ENCODE measurements at regions not wholly inside any gene's neighbourhood (a gene's known extent, or its start where the extent isn't known, plus 50 kb on each side); places are given as distances from the start of the nearest gene placed in this dataset.

DNA sequence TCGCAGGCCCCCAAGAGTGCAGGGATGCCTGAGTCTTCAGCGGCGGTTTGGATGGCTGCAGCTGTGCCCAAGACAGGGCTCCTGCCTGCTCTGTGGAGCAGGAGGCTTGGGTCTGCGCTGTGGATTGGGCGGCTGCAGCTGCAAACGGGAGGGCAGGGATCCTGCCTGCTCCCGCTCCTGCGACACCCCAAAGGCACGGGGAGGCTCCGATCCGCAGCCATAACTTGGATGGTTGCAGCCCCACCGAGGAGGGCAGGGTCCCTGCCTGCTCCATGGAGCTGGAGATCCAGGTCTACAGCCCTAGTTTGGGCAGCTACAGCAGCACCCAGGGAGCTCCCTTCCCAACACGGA lies 898.8 kb upstream of the NEGR1 start:
- no peak overlapping the region for H3K4me3 ChIP-seq (ENCODE audit: low read length in 2 of 2)
- no peaks in the 10 kb centered on the region for H3K9me3 ChIP-seq (ENCODE audit: control insufficient read depth in 1 of 2, low read length in 2 of 2)
- Mint-ChIP-seq H3K27me3 (no peaks in the 10 kb centered on the region), H3K9me3 (peaks cover 0 to 10% (median 4%) of the 10 kb centered on the region in 8 donors), H3K27ac (no peak overlapping the region), H3K36me3 (no peaks in the 10 kb centered on the region), H3K4me3 (no peak overlapping the region), H3K4me1 (no peaks in the 10 kb centered on the region)
- H3K4me1 ChIP-seq (ENCODE audit: insufficient read depth, low read length), result no peaks in the 10 kb centered on the region
- H3K36me3 ChIP-seq (ENCODE audit: insufficient read depth, low read length), result no peaks in the 10 kb centered on the region
- intact Hi-C loops (cut with micrococcal nuclease), result no loop called here
- no peak for DNase-seq
- CTCF ChIA-PET (ENCODE audit: partially characterized antibody), result interaction anchor here (1.7 kb wide), 1 partner anchor 9 kb away, joined by 6 read pairs; no protein-coding TSS in a partner anchor
- H3K27ac ChIP-seq (ENCODE audit: low read depth, low read length), result no peak overlapping the region
- POLR2A ChIA-PET (ENCODE audit: partially characterized antibody), result no interaction called here
- H3K27me3 ChIP-seq (ENCODE audit: insufficient read depth, low read length), result no peaks in the 10 kb centered on the region

DNA sequence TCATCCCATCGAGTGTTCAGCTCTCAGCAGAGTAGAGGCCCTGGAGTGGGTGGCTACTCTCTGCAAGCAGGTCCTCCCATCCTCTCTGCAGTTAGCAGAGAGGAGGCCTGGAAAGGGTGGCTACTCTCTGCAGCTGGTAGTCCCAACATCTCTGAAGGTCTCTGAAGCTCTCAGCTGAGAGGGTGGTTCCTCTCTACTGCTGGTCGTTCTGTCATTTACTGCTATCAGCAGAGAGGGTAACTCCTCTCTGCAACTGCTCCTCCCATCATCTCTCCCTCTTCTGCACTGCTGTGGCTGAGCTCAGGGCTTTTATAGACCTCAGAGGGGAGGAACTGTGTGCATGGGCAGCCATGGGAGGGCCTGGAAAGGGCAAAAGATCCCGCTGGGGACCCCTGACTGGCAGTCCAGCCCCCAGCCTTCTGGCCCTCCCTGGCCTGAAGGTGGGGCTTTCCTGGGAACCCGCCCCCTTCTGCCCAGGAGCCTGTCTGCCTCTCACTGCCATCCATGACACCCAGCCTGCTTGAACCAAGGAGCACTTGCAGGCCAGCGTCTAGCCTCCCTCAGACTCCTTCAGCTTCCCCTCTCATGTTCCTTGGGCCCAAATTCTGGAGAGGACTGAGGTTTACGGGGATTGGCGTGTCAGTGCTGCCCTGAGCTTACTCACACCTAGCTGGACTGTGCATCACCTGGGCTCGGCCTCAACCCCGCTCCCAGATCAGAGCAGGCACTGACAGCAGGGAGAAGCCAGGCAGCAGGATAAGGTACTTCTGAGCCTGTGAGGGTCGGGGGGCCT lies 898.3 kb upstream of the NEGR1 start:
- Mint-ChIP-seq H3K4me3 (no peak overlapping the region), H3K9me3 (peaks cover 0 to 10% (median 4%) of the 10 kb centered on the region in 8 donors), H3K4me1 (no peaks in the 10 kb centered on the region), H3K27me3 (no peaks in the 10 kb centered on the region), H3K36me3 (no peaks in the 10 kb centered on the region), H3K27ac (no peak overlapping the region)
- H3K4me1 ChIP-seq (ENCODE audit: insufficient read depth, low read length), result no peaks in the 10 kb centered on the region
- H3K36me3 ChIP-seq (ENCODE audit: insufficient read depth, low read length), result no peaks in the 10 kb centered on the region
- intact Hi-C loops (cut with micrococcal nuclease), result no loop called here
- no peak for DNase-seq
- ChIA-PET POLR2A (ENCODE audit: partially characterized antibody) (no interaction called here), CTCF (ENCODE audit: partially characterized antibody) (interaction anchor here (1.7 kb wide), 1 partner anchor 8 kb away, joined by 6 read pairs; no protein-coding TSS in a partner anchor)
- no peak overlapping the region for H3K4me3 ChIP-seq (ENCODE audit: low read length in 2 of 2)
- H3K27me3 ChIP-seq (ENCODE audit: insufficient read depth, low read length), result no peaks in the 10 kb centered on the region
- H3K9me3 ChIP-seq (ENCODE audit: control insufficient read depth in 1 of 2, low read length in 2 of 2), result no peaks in the 10 kb centered on the region
- no peak overlapping the region for H3K27ac ChIP-seq (ENCODE audit: low read depth, low read length)

DNA sequence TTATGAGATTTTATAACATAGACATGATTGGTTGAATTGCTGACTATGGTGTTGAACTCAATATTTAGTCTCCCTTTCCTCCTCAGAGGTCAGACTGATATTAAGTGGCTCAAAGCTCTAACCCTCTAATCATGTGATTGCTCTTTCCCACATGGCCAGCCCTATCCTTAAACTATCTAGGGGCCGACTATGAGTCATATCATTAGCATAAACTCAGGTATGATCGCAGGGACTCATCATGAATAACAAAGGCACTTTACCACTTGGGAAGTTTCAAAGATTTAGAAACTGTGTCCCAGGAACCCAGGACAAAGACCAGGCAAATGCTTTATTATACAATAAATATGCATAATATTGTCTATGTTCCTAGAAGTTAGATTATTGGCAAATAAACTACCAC lies 894.6 kb upstream of the NEGR1 start:
- DNase-seq, result no peak
- intact Hi-C loops (cut with micrococcal nuclease), result no loop called here
- H3K9me3 ChIP-seq (ENCODE audit: control insufficient read depth in 1 of 2, low read length in 2 of 2), result no peaks in the 10 kb centered on the region
- H3K36me3 ChIP-seq (ENCODE audit: insufficient read depth, low read length), result no peaks in the 10 kb centered on the region
- no peaks in the 10 kb centered on the region for H3K4me1 Mint-ChIP-seq
- peaks cover 0 to 6% (median 4%) of the 10 kb centered on the region in 8 donors for H3K9me3 Mint-ChIP-seq
- no peak overlapping the region for H3K27ac ChIP-seq (ENCODE audit: low read depth, low read length)
- H3K4me3 ChIP-seq (ENCODE audit: low read length in 2 of 2), result no peak overlapping the region
- no peaks in the 10 kb centered on the region for H3K27me3 Mint-ChIP-seq
- H3K4me1 ChIP-seq (ENCODE audit: insufficient read depth, low read length), result no peaks in the 10 kb centered on the region
- H3K27me3 ChIP-seq (ENCODE audit: insufficient read depth, low read length), result no peaks in the 10 kb centered on the region
- ChIA-PET POLR2A (ENCODE audit: partially characterized antibody) (no interaction called here), CTCF (ENCODE audit: partially characterized antibody) (no interaction called here)
- no peak overlapping the region for H3K4me3 Mint-ChIP-seq
- H3K36me3 Mint-ChIP-seq, result no peaks in the 10 kb centered on the region
- no peak overlapping the region for H3K27ac Mint-ChIP-seq

DNA sequence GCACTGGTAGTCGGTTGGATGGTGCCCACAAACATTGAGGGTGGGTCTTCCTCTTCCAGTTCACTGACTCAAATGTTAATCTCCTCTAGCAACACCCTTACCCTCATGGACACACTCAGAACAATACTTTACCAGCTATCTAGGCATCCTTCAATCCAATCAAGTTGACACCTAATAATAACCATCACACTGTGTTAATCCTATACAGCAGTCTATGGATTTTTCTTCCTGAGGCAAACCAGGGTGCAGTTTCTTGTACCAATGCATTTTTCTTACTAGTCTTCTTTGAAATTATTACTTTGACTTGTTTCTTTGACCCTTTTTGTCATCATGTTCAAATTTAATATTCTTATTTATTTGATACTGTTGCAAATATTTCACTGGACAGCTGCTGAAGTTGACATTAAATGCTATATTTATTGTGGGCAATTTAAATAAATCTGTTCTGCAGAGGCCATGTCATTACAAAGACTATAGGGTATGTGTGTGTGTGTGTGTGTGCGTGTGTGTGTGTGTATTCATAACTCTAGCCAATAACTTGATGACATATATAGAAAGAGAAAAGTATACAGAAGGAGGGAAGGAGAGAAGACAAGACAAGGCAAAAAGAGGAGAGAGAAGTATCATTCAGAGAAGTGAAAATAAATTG lies 884.8 kb upstream of the NEGR1 start:
- Histone ChIP-seq H3K27me3 (ENCODE audit: insufficient read depth, low read length) (no peaks in the 10 kb centered on the region), H3K4me1 (ENCODE audit: insufficient read depth, low read length) (no peaks in the 10 kb centered on the region), H3K27ac (ENCODE audit: low read depth, low read length) (no peak overlapping the region), H3K36me3 (ENCODE audit: insufficient read depth, low read length) (no peaks in the 10 kb centered on the region), H3K9me3 (ENCODE audit: control insufficient read depth in 1 of 2, low read length in 2 of 2) (no peaks in the 10 kb centered on the region), H3K4me3 (ENCODE audit: low read length in 2 of 2) (no peak overlapping the region)
- Mint-ChIP-seq H3K36me3 (no peaks in the 10 kb centered on the region), H3K27me3 (no peaks in the 10 kb centered on the region), H3K27ac (no peak overlapping the region), H3K9me3 (peaks cover 2 to 10% (median 5%) of the 10 kb centered on the region in 8 donors), H3K4me3 (no peak overlapping the region), H3K4me1 (no peaks in the 10 kb centered on the region)
- CTCF ChIA-PET (ENCODE audit: partially characterized antibody), result no interaction called here
- POLR2A ChIA-PET (ENCODE audit: partially characterized antibody), result no interaction called here
- intact Hi-C loops (cut with micrococcal nuclease), result no loop called here
- DNase-seq, result no peak

DNA sequence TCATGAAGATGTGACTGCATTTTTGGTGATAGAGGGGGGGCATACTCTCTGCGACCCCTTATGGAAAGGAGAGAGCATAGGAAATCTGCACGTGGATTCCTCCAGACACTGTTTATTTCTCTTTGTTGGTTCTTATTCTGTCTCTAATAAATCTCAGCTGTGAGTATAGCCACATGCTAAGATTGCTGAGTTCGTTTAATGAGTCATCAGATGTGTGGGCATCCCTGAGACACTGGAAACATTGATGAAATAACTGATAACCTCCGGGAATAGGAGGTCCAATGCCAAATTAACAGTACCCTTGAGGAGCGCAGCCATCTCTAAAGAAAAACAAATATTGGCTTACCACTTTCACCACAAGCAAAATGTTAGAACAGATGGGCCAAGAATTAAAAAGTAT lies 880.2 kb upstream of the NEGR1 start:
- POLR2A ChIA-PET (ENCODE audit: partially characterized antibody), result no interaction called here
- DNase-seq, result no peak
- no peaks in the 10 kb centered on the region for H3K36me3 ChIP-seq (ENCODE audit: insufficient read depth, low read length)
- CTCF ChIA-PET (ENCODE audit: partially characterized antibody), result no interaction called here
- H3K4me1 ChIP-seq (ENCODE audit: insufficient read depth, low read length), result no peaks in the 10 kb centered on the region
- Mint-ChIP-seq H3K4me1 (no peaks in the 10 kb centered on the region), H3K4me3 (no peak overlapping the region), H3K36me3 (no peaks in the 10 kb centered on the region), H3K9me3 (peaks cover 0 to 14% (median 4%) of the 10 kb centered on the region in 8 donors), H3K27ac (no peak overlapping the region), H3K27me3 (no peaks in the 10 kb centered on the region)
- H3K9me3 ChIP-seq (ENCODE audit: control insufficient read depth in 1 of 2, low read length in 2 of 2), result no peaks in the 10 kb centered on the region
- no peak overlapping the region for H3K4me3 ChIP-seq (ENCODE audit: low read length in 2 of 2)
- intact Hi-C loops (cut with micrococcal nuclease), result no loop called here
- no peaks in the 10 kb centered on the region for H3K27me3 ChIP-seq (ENCODE audit: insufficient read depth, low read length)
- no peak overlapping the region for H3K27ac ChIP-seq (ENCODE audit: low read depth, low read length)

DNA sequence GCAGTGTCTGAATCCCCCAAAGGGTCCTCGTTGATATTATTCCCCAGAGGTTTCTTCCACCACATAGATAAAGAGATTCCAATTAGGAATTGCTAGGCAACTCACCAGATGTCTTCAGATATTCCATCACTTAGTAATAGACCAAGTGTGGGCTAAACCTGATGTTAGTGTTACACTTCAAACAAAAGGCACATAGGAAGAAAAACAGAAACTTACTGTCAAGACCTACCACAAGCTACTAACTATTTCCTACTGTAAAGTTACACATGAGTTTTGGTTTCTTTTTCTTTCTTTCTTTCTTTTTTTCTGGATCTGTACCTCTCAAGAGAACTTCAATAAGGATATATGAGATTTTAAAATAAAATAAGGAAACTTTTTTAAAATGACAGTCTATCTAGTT lies 879.1 kb upstream of the NEGR1 start:
- Histone ChIP-seq H3K36me3 (ENCODE audit: insufficient read depth, low read length) (no peaks in the 10 kb centered on the region), H3K9me3 (ENCODE audit: control insufficient read depth in 1 of 2, low read length in 2 of 2) (no peaks in the 10 kb centered on the region), H3K4me1 (ENCODE audit: insufficient read depth, low read length) (no peaks in the 10 kb centered on the region), H3K4me3 (ENCODE audit: low read length in 2 of 2) (no peak overlapping the region), H3K27me3 (ENCODE audit: insufficient read depth, low read length) (no peaks in the 10 kb centered on the region), H3K27ac (ENCODE audit: low read depth, low read length) (no peak overlapping the region)
- ChIA-PET CTCF (ENCODE audit: partially characterized antibody) (no interaction called here), POLR2A (ENCODE audit: partially characterized antibody) (no interaction called here)
- no peaks in the 10 kb centered on the region for H3K36me3 Mint-ChIP-seq
- H3K27me3 Mint-ChIP-seq, result no peaks in the 10 kb centered on the region
- intact Hi-C loops (cut with micrococcal nuclease), result no loop called here
- no peak overlapping the region for H3K27ac Mint-ChIP-seq
- H3K9me3 Mint-ChIP-seq, result peaks cover 0 to 14% (median 4%) of the 10 kb centered on the region in 8 donors
- no peak overlapping the region for H3K4me3 Mint-ChIP-seq
- no peaks in the 10 kb centered on the region for H3K4me1 Mint-ChIP-seq
- no peak for DNase-seq

DNA sequence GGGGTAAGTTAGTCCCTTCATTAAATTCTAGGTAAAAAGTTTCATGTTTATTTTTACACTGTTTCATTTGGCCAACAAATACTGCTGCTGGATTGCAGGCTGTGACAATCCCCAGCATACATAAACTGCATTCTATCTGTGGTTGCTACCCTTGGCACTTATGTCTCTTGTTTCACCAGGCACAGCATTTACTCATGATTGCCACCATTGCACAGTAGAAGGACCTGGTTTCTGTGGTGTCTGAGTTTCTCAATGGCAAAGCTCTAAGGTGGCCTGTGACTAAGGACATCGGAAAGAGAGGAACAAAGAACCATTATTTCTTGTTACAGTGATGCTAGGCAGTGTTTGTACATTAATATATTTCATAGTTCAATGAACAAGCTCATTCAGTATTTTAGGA lies 878.4 kb upstream of the NEGR1 start:
- H3K27ac Mint-ChIP-seq, result no peak overlapping the region
- peaks cover 0 to 14% (median 3%) of the 10 kb centered on the region in 8 donors for H3K9me3 Mint-ChIP-seq

More for the DNA sequence above, 878.4 kb upstream of the NEGR1 start:
- Histone ChIP-seq H3K9me3 (ENCODE audit: control insufficient read depth in 1 of 2, low read length in 2 of 2) (no peaks in the 10 kb centered on the region), H3K36me3 (ENCODE audit: insufficient read depth, low read length) (no peaks in the 10 kb centered on the region), H3K27ac (ENCODE audit: low read depth, low read length) (no peak overlapping the region), H3K4me1 (ENCODE audit: insufficient read depth, low read length) (no peaks in the 10 kb centered on the region), H3K27me3 (ENCODE audit: insufficient read depth, low read length) (no peaks in the 10 kb centered on the region), H3K4me3 (ENCODE audit: low read length in 2 of 2) (no peak overlapping the region)
- DNase-seq, result no peak
- no peaks in the 10 kb centered on the region for H3K36me3 Mint-ChIP-seq
- H3K27me3 Mint-ChIP-seq, result no peaks in the 10 kb centered on the region
- intact Hi-C loops (cut with micrococcal nuclease), result no loop called here
- H3K4me3 Mint-ChIP-seq, result no peak overlapping the region
- ChIA-PET POLR2A (ENCODE audit: partially characterized antibody) (no interaction called here), CTCF (ENCODE audit: partially characterized antibody) (no interaction called here)
- no peaks in the 10 kb centered on the region for H3K4me1 Mint-ChIP-seq
